ENCODE measurements at regions not wholly inside any gene's neighbourhood (a gene's known extent, or its start where the extent isn't known, plus 50 kb on each side); places are given as distances from the start of the nearest gene placed in this dataset.

- no peak overlapping the region for H2AFZ ChIP-seq (ENCODE audit: low read length)
- H3K27me3 ChIP-seq (ENCODE audit: insufficient read depth, low read length): no peaks in the 10 kb centered on the region
- no peak overlapping the region for H3K4me3 ChIP-seq (ENCODE audit: insufficient read depth, low read length)
- H3K27ac ChIP-seq (ENCODE audit: low read depth, low read length): no peak overlapping the region
- no peaks in the 10 kb centered on the region for H3K36me3 ChIP-seq (ENCODE audit: insufficient read depth, low read length)
- TF ChIP-seq, protein P1, sequence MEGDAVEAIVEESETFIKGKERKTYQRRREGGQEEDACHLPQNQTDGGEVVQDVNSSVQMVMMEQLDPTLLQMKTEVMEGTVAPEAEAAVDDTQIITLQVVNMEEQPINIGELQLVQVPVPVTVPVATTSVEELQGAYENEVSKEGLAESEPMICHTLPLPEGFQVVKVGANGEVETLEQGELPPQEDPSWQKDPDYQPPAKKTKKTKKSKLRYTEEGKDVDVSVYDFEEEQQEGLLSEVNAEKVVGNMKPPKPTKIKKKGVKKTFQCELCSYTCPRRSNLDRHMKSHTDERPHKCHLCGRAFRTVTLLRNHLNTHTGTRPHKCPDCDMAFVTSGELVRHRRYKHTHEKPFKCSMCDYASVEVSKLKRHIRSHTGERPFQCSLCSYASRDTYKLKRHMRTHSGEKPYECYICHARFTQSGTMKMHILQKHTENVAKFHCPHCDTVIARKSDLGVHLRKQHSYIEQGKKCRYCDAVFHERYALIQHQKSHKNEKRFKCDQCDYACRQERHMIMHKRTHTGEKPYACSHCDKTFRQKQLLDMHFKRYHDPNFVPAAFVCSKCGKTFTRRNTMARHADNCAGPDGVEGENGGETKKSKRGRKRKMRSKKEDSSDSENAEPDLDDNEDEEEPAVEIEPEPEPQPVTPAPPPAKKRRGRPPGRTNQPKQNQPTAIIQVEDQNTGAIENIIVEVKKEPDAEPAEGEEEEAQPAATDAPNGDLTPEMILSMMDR (IDR thresholded peaks at IDR 0.05; ENCODE audit: extremely low read depth, low read depth, low read length): no peak
- no peaks in the 10 kb centered on the region for H3K9me3 ChIP-seq (ENCODE audit: low read depth, low read length)
- DNase-seq (ENCODE audit: insufficient read length, low spot score, missing footprints): no peak
- H3K4me2 ChIP-seq (ENCODE audit: insufficient read depth, low read length): no peak overlapping the region
- H3K4me1 ChIP-seq (ENCODE audit: insufficient read depth, low read length): no peaks in the 10 kb centered on the region
- H4K20me1 ChIP-seq (ENCODE audit: insufficient read depth, low read length): no peaks in the 10 kb centered on the region
- H3K79me2 ChIP-seq (ENCODE audit: insufficient read depth, low read length): no peaks in the 10 kb centered on the region
These were observed 285.1 kb downstream of the RBM43 start for GRCh38 chr2:150976604-150977003.

DNA sequence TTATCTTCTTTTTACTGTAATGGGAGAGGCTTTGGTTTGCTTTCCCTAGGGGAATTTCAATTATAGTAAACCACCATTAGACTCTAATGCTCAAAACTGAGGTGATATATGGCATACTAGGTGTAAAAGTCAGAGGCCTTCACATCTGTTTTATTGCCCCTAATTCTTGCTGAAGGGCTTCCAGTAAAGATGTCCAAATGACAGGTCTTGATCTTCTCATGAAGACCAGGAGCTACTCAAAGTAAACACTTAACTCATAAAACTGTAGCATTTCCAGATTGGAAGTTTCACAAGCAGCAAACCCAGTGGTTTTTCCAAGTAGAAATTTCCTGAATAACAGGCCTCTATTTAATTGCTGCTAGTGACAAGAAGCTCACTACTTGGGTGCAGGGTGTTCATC is 286.8 kb downstream of the RBM43 start:
- Histone ChIP-seq H3K9me3 (ENCODE audit: low read depth, low read length) (no peaks in the 10 kb centered on the region), H3K27me3 (ENCODE audit: insufficient read depth, low read length) (no peaks in the 10 kb centered on the region), H3K4me1 (ENCODE audit: insufficient read depth, low read length) (no peaks in the 10 kb centered on the region), H2AFZ (ENCODE audit: low read length) (no peak overlapping the region), H3K4me3 (ENCODE audit: insufficient read depth, low read length) (no peak overlapping the region), H3K79me2 (ENCODE audit: insufficient read depth, low read length) (no peaks in the 10 kb centered on the region), H3K36me3 (ENCODE audit: insufficient read depth, low read length) (no peaks in the 10 kb centered on the region), H3K4me2 (ENCODE audit: insufficient read depth, low read length) (no peak overlapping the region), H3K27ac (ENCODE audit: low read depth, low read length) (no peak overlapping the region), H4K20me1 (ENCODE audit: insufficient read depth, low read length) (no peaks in the 10 kb centered on the region)
- TF ChIP-seq, protein P1 (IDR thresholded peaks at IDR 0.05; ENCODE audit: extremely low read depth, low read depth, low read length): no peak
- DNase-seq (ENCODE audit: insufficient read length, low spot score, missing footprints): no peak

DNA sequence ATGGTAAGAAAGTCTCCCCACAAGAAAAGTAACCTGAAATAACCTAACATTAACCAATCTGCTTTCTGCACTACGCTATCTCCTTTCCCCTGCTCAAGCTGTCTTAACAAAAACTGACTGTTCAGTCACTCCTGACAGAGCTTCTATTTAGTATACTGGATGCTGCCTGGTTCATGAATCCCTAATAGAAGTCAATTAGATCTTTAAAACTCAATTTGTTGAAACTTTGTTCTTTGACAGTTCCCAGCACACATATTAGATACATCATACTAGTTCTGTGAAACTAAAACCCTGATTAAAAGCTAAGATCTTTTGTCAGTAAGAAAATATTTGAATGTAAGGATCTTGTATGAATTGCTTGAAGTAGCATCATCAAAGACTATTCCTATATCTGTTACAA is 287.4 kb downstream of the RBM43 start:
- TF ChIP-seq, protein P1 (IDR thresholded peaks at IDR 0.05; ENCODE audit: extremely low read depth, low read depth, low read length): no peak
- DNase-seq (ENCODE audit: insufficient read length, low spot score, missing footprints): no peak
- H2AFZ ChIP-seq (ENCODE audit: low read length): no peak overlapping the region
- no peaks in the 10 kb centered on the region for H3K9me3 ChIP-seq (ENCODE audit: low read depth, low read length)
- no peaks in the 10 kb centered on the region for H3K27me3 ChIP-seq (ENCODE audit: insufficient read depth, low read length)
- H3K4me3 ChIP-seq (ENCODE audit: insufficient read depth, low read length): no peak overlapping the region
- no peaks in the 10 kb centered on the region for H3K79me2 ChIP-seq (ENCODE audit: insufficient read depth, low read length)
- no peak overlapping the region for H3K27ac ChIP-seq (ENCODE audit: low read depth, low read length)
- no peak overlapping the region for H3K4me2 ChIP-seq (ENCODE audit: insufficient read depth, low read length)
- no peaks in the 10 kb centered on the region for H3K36me3 ChIP-seq (ENCODE audit: insufficient read depth, low read length)
- H4K20me1 ChIP-seq (ENCODE audit: insufficient read depth, low read length): no peaks in the 10 kb centered on the region
- no peaks in the 10 kb centered on the region for H3K4me1 ChIP-seq (ENCODE audit: insufficient read depth, low read length)

DNA sequence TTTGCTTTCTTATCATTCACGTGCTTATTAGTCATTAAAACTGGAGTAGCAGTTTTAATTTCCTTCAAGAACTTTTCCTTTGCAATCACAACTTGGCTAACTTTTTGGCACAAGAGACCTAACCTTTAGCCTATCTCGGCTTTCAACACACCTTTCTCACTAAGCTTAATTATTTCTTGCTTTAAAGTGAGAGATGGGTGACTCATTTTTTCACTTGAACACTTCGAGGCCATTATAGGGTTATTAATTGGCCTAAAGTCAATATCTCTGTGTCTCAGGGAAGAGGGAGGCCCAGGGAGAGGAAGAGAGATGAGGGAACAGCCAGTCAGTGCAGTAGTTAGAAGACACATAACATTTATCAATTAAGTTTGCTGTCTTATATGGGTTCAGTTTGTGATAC is 289.8 kb downstream of the RBM43 start:
- TF ChIP-seq, protein P1 (IDR thresholded peaks at IDR 0.05; ENCODE audit: extremely low read depth, low read depth, low read length): no peak
- no peaks in the 10 kb centered on the region for H4K20me1 ChIP-seq (ENCODE audit: insufficient read depth, low read length)
- no peaks in the 10 kb centered on the region for H3K79me2 ChIP-seq (ENCODE audit: insufficient read depth, low read length)
- H3K4me2 ChIP-seq (ENCODE audit: insufficient read depth, low read length): no peak overlapping the region
- no peaks in the 10 kb centered on the region for H3K27me3 ChIP-seq (ENCODE audit: insufficient read depth, low read length)
- no peak for DNase-seq (ENCODE audit: insufficient read length, low spot score, missing footprints)
- H3K36me3 ChIP-seq (ENCODE audit: insufficient read depth, low read length): no peaks in the 10 kb centered on the region
- H3K4me1 ChIP-seq (ENCODE audit: insufficient read depth, low read length): no peaks in the 10 kb centered on the region
- H3K4me3 ChIP-seq (ENCODE audit: insufficient read depth, low read length): no peak overlapping the region
- H3K27ac ChIP-seq (ENCODE audit: low read depth, low read length): no peak overlapping the region
- H3K9me3 ChIP-seq (ENCODE audit: low read depth, low read length): no peaks in the 10 kb centered on the region
- H2AFZ ChIP-seq (ENCODE audit: low read length): no peak overlapping the region

Measured in osteoblast (primary cell).